ENCODE measurements at regions not wholly inside any gene's neighbourhood (a gene's known extent, or its start where the extent isn't known, plus 50 kb on each side); places are given as distances from the start of the nearest gene placed in this dataset.

DNA sequence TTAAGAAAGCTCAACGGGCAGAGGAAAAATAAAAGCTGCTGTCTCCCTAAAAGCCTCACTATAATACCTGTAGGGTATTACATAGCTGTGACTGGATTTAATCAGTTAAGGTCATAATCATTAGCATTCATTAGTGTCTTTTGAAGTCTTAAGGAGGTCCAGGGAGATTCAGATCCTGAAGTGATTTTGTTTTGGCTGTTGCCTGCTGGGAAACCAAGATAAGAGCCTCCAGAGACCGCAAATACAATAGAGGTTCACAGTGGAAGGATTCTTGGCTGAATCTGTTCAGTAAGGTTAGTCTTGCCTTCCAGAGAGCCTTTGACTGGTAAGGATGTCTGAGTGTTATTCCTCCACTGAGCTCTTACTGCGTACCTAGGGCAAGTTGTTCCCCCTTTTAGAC lies 54.0 kb upstream of the TNFRSF19 start:
- H3K4me1 ChIP-seq: peaks cover under 1% of the 10 kb centered on the region
- H3K27ac ChIP-seq: no peak overlapping the region
- H3K27me3 ChIP-seq: no peaks in the 10 kb centered on the region
- no peak for DNase-seq (ENCODE audit: extremely low spot score in 2 of 2)
- no peaks in the 10 kb centered on the region for H3K36me3 ChIP-seq
- no peaks in the 10 kb centered on the region for H3K9me3 ChIP-seq
- intact Hi-C loops (cut with DNase I): no loop called here
- H3K4me3 ChIP-seq: no peak overlapping the region
- no peak for TF ChIP-seq POLR2AphosphoS5 (IDR thresholded peaks at IDR 0.05; ENCODE audit: insufficient read depth in 1 of 2, low read depth in 1 of 2)
- TF ChIP-seq, protein P1, sequence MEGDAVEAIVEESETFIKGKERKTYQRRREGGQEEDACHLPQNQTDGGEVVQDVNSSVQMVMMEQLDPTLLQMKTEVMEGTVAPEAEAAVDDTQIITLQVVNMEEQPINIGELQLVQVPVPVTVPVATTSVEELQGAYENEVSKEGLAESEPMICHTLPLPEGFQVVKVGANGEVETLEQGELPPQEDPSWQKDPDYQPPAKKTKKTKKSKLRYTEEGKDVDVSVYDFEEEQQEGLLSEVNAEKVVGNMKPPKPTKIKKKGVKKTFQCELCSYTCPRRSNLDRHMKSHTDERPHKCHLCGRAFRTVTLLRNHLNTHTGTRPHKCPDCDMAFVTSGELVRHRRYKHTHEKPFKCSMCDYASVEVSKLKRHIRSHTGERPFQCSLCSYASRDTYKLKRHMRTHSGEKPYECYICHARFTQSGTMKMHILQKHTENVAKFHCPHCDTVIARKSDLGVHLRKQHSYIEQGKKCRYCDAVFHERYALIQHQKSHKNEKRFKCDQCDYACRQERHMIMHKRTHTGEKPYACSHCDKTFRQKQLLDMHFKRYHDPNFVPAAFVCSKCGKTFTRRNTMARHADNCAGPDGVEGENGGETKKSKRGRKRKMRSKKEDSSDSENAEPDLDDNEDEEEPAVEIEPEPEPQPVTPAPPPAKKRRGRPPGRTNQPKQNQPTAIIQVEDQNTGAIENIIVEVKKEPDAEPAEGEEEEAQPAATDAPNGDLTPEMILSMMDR (IDR thresholded peaks at IDR 0.05): no peak

DNA sequence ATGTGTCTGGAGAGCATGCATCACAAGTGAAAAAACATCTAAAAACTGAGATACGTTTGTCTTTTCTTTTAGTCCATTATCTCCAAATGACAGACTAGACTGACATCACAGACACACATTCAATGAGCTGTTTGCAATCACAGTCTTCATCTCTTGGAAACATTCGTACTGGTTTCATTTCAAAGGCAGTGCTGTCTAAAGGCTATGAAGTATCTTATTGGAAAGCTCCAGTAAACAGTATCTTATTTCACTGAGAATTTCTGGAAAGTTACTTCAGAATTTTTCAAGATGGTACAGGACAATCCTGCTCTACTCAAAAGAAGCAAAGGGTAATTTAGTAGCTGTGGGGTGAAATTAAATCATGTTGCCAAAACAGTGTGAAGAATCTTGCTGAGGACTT lies 53.5 kb upstream of the TNFRSF19 start:
- Histone ChIP-seq H3K4me1 (no peaks in the 10 kb centered on the region), H3K27ac (no peak overlapping the region), H3K36me3 (no peaks in the 10 kb centered on the region), H3K27me3 (no peaks in the 10 kb centered on the region), H3K9me3 (no peaks in the 10 kb centered on the region), H3K4me3 (no peak overlapping the region)
- intact Hi-C loops (cut with DNase I): no loop called here
- no peak for DNase-seq (ENCODE audit: extremely low spot score in 2 of 2)
- TF ChIP-seq, protein P1 (IDR thresholded peaks at IDR 0.05): no peak
- TF ChIP-seq POLR2A (IDR thresholded peaks at IDR 0.05) (no peak), POLR2AphosphoS5 (IDR thresholded peaks at IDR 0.05; ENCODE audit: insufficient read depth in 1 of 2, low read depth in 1 of 2) (no peak)

DNA sequence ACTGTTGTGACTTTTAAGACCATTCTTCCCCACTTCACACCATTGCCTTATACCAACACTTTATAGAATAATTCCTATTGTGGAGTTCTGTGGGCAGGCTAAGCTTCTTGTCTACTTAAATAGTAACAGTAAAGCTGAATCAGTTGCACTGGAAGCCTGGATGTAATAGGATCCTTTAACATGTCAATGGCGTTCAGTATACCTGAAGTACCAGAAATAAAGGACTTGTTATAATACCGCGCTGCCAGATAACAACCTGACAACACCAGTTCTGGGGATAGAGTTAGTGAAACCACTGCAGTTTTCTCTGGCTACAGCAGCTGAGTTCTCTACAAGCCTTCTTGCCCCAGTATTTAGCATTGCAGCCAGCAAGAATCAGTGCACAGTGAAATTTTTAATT lies 52.0 kb upstream of the TNFRSF19 start:
- H3K4me3 ChIP-seq: no peak overlapping the region
- intact Hi-C loops (cut with DNase I): no loop called here
- no peaks in the 10 kb centered on the region for H3K4me1 ChIP-seq
- H3K36me3 ChIP-seq: no peaks in the 10 kb centered on the region
- H3K27me3 ChIP-seq: no peaks in the 10 kb centered on the region
- no peak overlapping the region for H3K27ac ChIP-seq
- no peak for DNase-seq (ENCODE audit: extremely low spot score in 2 of 2)
- no peaks in the 10 kb centered on the region for H3K9me3 ChIP-seq
- TF ChIP-seq POLR2AphosphoS5 (IDR thresholded peaks at IDR 0.05; ENCODE audit: insufficient read depth in 1 of 2, low read depth in 1 of 2) (no peak), POLR2A (IDR thresholded peaks at IDR 0.05) (no peak)
- TF ChIP-seq, protein P1 (IDR thresholded peaks at IDR 0.05): no peak

Data from vagina (tissue), 2 donors.